ENCODE measurements at regions not wholly inside any gene's neighbourhood (a gene's known extent, or its start where the extent isn't known, plus 50 kb on each side); places are given as distances from the start of the nearest gene placed in this dataset.

DNA sequence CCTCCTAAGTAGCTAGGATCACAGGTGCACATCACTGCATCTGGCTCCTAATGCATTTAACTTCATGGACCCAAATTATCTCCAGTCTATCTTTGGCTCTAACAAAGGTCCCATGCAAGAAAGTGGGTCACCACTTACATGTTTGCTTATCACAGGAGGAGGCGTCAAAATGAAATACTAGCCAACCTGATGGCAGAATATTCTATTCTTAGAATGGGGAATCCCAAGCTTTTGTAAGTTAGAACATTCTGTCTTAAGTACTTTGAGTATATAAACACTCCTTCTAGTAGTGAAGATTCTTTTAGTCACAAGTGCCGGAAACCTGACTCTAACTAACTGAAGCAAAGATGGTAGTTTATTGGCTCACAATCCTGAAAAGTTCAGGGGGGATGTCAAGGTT lies 72.0 kb upstream of the ADAMTS9 start:
- ChIA-PET CTCF (no interaction called here), POLR2A (no interaction called here)
- DNase-seq (ENCODE audit: extremely low spot score) = no peak
- TF ChIP-seq, protein P1, sequence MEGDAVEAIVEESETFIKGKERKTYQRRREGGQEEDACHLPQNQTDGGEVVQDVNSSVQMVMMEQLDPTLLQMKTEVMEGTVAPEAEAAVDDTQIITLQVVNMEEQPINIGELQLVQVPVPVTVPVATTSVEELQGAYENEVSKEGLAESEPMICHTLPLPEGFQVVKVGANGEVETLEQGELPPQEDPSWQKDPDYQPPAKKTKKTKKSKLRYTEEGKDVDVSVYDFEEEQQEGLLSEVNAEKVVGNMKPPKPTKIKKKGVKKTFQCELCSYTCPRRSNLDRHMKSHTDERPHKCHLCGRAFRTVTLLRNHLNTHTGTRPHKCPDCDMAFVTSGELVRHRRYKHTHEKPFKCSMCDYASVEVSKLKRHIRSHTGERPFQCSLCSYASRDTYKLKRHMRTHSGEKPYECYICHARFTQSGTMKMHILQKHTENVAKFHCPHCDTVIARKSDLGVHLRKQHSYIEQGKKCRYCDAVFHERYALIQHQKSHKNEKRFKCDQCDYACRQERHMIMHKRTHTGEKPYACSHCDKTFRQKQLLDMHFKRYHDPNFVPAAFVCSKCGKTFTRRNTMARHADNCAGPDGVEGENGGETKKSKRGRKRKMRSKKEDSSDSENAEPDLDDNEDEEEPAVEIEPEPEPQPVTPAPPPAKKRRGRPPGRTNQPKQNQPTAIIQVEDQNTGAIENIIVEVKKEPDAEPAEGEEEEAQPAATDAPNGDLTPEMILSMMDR (IDR thresholded peaks at IDR 0.05; ENCODE audit: control extremely low read depth, extremely low read depth, low read depth, missing control alignments) = no peak

DNA sequence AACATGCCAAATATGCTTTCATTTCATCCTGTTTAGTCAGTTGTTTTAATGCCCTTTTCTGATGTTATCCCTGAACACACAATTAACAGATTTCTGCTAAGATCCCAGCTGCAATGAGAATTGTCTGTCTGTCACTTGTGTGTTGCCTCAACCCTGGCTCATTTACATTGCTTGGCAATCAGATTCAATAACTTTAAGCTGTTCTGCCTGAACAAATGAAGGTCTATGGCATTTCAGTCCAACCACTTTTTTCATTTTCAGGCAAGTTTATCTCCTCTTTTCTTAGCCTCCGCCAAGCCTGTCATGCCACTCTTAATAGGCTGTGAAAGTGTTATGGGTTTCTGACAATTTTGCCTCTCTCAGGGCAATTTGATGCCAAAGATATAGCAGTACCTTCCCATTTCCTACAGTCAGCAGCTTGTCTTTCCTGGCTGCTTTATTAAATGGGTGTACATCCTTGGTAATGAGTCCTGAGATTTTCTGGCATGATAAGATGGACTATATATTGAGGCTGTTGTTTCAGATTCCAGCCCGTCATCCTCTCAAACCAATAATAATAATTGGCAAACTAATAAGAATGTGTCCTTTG lies 68.7 kb upstream of the ADAMTS9 start:
- ChIA-PET POLR2A (no interaction called here), CTCF (interaction anchor here (1.4 kb wide), 1 partner anchor 51 kb away, joined by 4 read pairs; no protein-coding TSS in a partner anchor)
- TF ChIP-seq, protein P1 (IDR thresholded peaks at IDR 0.05; ENCODE audit: control extremely low read depth, extremely low read depth, low read depth, missing control alignments) = no peak
- no peak for DNase-seq (ENCODE audit: extremely low spot score)

DNA sequence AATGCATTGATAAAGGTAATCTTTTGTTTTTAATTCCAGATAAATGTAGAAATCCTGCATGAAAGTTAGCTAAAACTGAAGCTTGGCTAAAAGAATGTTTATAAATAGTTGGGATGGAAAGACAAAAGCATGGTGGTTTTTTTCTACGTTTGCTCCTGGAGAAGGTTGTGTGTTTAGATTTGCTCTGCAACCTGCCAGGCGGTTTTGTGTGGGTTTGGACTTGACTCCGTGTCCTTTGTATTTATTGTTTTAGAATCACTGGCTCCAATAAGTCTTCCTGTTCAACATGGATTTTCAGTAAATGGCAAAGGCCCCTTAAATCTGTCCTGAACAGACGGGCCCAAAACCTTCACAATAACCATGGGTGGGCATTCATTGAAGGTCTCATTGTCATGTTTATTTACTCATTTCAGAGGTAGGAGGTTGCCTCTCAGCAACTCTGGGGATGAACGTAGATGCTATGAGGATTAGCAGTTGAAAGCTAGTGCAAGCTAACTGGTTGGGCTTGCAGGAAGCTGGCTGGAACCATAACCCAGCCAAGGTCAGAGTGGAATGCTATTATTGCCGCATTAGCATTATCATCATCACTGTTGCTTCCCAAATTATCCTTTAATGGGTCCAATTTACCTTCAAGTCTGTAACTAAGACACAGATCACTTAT lies 60.6 kb upstream of the ADAMTS9 start:
- no peak for DNase-seq (ENCODE audit: extremely low spot score)
- TF ChIP-seq, protein P1 (IDR thresholded peaks at IDR 0.05; ENCODE audit: control extremely low read depth, extremely low read depth, low read depth, missing control alignments) = no peak
- ChIA-PET CTCF (interaction anchor here (1.5 kb wide), 1 partner anchor 8 kb away, joined by 4 read pairs; no protein-coding TSS in a partner anchor), POLR2A (no interaction called here)

DNA sequence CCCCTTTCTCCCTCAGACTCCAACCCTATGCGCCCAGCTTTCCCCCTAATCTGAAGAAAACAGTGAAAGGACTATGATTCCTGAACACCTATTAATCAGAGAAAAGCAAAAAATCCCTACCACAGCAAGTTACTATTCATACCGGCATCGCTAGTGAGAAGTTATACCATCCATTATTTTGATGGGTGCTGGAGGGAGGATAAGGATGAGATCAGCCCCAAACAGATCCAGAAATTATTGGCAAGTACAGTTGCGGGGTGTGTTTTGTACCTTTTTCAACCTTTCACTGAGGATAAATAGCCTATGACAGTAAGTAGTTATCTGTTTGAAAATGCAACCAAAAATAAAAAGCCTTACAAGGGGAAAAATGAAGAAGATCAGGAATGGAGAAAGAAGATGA lies 59.9 kb upstream of the ADAMTS9 start:
- ChIA-PET CTCF (interaction anchor here (1.5 kb wide), 1 partner anchor 7 kb away, joined by 4 read pairs; no protein-coding TSS in a partner anchor), POLR2A (no interaction called here)
- DNase-seq (ENCODE audit: extremely low spot score) = no peak
- TF ChIP-seq, protein P1 (IDR thresholded peaks at IDR 0.05; ENCODE audit: control extremely low read depth, extremely low read depth, low read depth, missing control alignments) = no peak

DNA sequence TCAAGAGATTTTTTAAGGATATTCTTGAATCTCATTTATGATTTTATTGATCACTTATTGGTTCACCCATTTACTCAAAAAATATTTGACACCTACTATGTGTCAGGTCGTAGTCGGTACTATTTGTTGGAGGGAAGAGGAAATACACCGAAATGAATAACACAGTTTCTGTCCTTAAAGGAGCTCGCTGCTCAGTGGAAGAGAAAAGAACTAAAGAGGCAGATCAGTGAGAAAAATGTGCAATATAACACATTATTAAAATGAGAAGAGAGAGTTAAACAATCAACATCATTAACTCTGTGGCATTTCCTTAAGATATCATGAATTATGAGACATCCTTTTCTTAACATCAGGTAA lies 56.1 kb upstream of the ADAMTS9 start:
- no peak for DNase-seq (ENCODE audit: extremely low spot score)

DNA sequence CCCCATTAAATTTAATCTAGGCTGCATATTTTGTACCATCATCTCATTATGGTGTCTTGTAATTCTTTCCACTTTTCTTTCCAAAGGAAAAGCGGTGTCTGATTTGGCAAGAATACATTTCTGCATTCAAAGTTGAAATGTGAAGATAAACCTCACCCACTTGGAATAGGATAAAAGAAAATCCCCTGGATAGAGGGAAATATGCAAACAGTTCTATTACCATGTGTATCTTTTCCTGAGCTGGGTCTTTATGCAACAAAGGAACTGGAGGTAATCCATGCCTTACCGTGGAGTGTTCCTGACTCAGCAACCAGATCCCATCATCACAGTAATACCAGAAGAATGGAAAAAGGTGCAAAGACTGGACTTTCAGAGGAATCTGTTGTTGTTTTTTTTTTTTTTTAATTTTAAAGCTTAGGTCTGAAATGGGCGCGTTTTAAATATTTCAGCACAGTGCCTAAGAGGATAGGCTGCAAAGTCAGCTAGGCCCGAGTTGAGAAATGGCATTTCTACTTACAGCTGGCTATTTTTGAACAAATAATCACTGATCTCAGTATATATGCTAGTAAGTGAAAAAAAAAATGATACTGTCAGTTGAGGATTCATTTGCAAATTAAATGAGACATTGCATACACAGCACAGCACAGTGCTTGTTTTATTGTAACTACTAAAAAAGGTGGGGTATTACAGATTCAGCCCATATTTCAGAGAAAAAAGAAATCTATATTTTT lies 55.5 kb upstream of the ADAMTS9 start:
- CTCF ChIA-PET = no interaction called here
- TF ChIP-seq, protein P1 (IDR thresholded peaks at IDR 0.05; ENCODE audit: control extremely low read depth, extremely low read depth, low read depth, missing control alignments) = no peak
- DNase-seq (ENCODE audit: extremely low spot score) = no peak
- POLR2A ChIA-PET = no interaction called here

More for the DNA sequence above, 56.1 kb upstream of the ADAMTS9 start:
- TF ChIP-seq, protein P1 (IDR thresholded peaks at IDR 0.05; ENCODE audit: control extremely low read depth, extremely low read depth, low read depth, missing control alignments) = no peak
- ChIA-PET POLR2A (no interaction called here), CTCF (no interaction called here)

Measured in GM10248 (cell line).